NCI-H1092 (cell line): ENCODE measurements at regions not wholly inside any gene's neighbourhood (a gene's known extent, or its start where the extent isn't known, plus 50 kb on each side); places are given as distances from the start of the nearest gene placed in this dataset.

Source experiments
- DNase-seq: peaks from one replicate; lab custom pipeline; 2025; lab: John Stamatoyannopoulos, UW

GRCh38 chr14:44151130-44151820 lies 355.8 kb downstream of the FSCB start:
- DNase-seq, result no peak

GRCh38 chr14:44149597-44149996 lies 357.5 kb downstream of the FSCB start:
- DNase-seq, result peak; percentile 70

- no peak for DNase-seq
These were observed 365.1 kb downstream of the FSCB start for GRCh38 chr14:44142006-44142405.

GRCh38 chr14:44135972-44136371 lies 371.1 kb downstream of the FSCB start:
- no peak for DNase-seq

GRCh38 chr14:44131861-44132260 lies 375.2 kb downstream of the FSCB start:
- no peak for DNase-seq

- DNase-seq, result no peak
These were observed 393.0 kb downstream of the FSCB start for GRCh38 chr14:44113769-44114730.

- no peak for DNase-seq
These were observed 394.2 kb downstream of the FSCB start for GRCh38 chr14:44112774-44113460.

- no peak for DNase-seq
These were observed 398.0 kb downstream of the FSCB start for GRCh38 chr14:44109036-44109435.

- no peak for DNase-seq
These were observed 398.5 kb downstream of the FSCB start for GRCh38 chr14:44108601-44109000.

- DNase-seq, result no peak
These were observed 399.9 kb downstream of the FSCB start for GRCh38 chr14:44107156-44107555.

GRCh38 chr14:44099743-44100488 lies 407.2 kb downstream of the FSCB start:
- DNase-seq, result no peak

- DNase-seq, result no peak
These were observed 425.9 kb downstream of the FSCB start for GRCh38 chr14:44081146-44081545.

- DNase-seq, result no peak
These were observed 437.0 kb downstream of the FSCB start for GRCh38 chr14:44070046-44070445.

GRCh38 chr14:44053422-44053821 lies 453.7 kb downstream of the FSCB start:
- no peak for DNase-seq

- no peak for DNase-seq
These were observed 465.4 kb downstream of the FSCB start for GRCh38 chr14:44041700-44042099.

GRCh38 chr14:44040561-44040960 lies 466.5 kb downstream of the FSCB start:
- DNase-seq, result no peak

GRCh38 chr14:44036248-44036647 lies 470.8 kb downstream of the FSCB start:
- no peak for DNase-seq

- no peak for DNase-seq
These were observed 471.4 kb downstream of the FSCB start for GRCh38 chr14:44035707-44036106.

GRCh38 chr14:44030831-44031383 lies 476.2 kb downstream of the FSCB start:
- DNase-seq, result no peak

- no peak for DNase-seq
These were observed 477.1 kb downstream of the FSCB start for GRCh38 chr14:44029933-44030332.

GRCh38 chr14:44027397-44027796 lies 479.7 kb downstream of the FSCB start:
- no peak for DNase-seq

GRCh38 chr14:44010595-44010994 lies 496.5 kb downstream of the FSCB start:
- no peak for DNase-seq
